DMS153 treated with DMSO at 0.1 percent for 48 hours (cell line): ENCODE measurements at regions not wholly inside any gene's neighbourhood (a gene's known extent, or its start where the extent isn't known, plus 50 kb on each side); places are given as distances from the start of the nearest gene placed in this dataset.

Experiments used
- DNase-seq: peaks from one replicate; lab custom pipeline; 2025; ENCODE audit not compliant: unreplicated experiment; lab: John Stamatoyannopoulos, UW

DNA sequence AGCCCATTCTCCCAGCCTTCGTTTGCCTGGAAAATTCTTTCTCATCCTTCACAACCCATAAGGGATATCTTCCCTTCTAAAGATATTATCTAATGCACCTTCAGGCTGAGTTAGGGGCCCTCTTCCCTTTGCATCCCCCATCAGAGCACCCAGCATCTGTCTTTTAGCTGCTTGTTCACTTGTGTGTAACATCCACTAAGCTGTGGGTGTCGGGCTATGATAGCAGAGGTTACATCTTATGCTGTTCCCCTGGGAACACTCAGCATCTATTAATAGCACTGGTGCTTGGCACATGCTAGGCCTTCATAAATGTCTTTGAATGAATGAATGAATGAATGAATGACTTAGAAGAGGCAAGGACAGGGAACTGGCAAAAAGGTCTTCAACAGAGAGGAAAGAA lies 131.8 kb downstream of the NUAK1 start:
- DNase-seq, result no peak

GRCh38 chr12:106010741-106011140 lies 128.0 kb downstream of the NUAK1 start:
- no peak for DNase-seq
